UCSD-AML1 (cell line): ENCODE measurements at regions not wholly inside any gene's neighbourhood (a gene's known extent, or its start where the extent isn't known, plus 50 kb on each side); places are given as distances from the start of the nearest gene placed in this dataset.
"Not testable (repeated sequence)": the region's sequence is repeated elsewhere in the genome, so short reads cannot be mapped to it uniquely, and the experiment has no call there.

Experiments used
- DNase-seq: peaks from one replicate; lab custom pipeline; 2025; ENCODE audit not compliant: unreplicated experiment; lab: John Stamatoyannopoulos, UW

- no peak for DNase-seq
Measured at GRCh38 chr6:74733830-74734620, 471.8 kb downstream of the COL12A1 start.

GRCh38 chr6:74731931-74732330 is 473.9 kb downstream of the COL12A1 start:
- no peak for DNase-seq

DNA sequence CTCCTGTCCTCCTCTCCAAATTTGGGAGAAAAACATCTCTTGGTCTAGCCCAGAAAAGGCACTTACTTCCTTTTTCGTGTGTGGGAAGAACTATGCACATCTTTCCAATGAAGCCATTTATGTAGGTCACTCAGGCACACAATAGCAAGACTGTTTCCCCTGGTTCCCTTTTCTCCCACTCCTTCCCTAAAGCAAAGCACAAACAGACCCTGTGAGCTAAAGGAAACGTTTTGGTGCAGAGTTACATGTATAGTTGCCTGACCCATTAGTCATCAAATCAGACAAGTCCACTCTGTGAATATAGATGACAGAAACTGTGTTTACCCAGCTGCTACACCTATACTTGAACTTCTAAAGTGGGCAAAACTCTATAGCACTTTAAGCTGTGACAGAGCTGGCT is 474.6 kb downstream of the COL12A1 start:
- no peak for DNase-seq

DNA sequence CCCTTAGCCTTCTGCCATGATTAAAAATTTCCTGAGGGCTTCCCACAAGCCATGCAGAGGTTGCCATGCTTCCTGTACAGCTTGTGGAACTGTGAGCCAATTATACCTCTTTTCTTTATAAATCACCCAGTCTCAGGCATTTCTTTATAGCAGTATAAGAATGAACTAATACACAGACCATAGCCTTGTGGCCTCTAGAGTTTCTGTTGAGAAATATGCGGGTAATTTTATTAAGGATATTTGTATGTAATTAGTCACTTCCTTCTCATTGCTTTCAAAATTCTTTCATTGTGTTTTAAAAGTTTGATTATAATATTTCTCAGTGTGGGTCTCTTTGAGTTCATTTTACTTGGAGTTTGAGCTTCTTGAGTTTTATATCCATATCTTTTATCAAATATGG is 484.9 kb downstream of the COL12A1 start:
- DNase-seq = no peak

- no peak for DNase-seq
Measured at GRCh38 chr6:74717591-74717990, 488.3 kb downstream of the COL12A1 start.

- DNase-seq = no peak
Measured at GRCh38 chr6:74715355-74716085, 490.3 kb downstream of the COL12A1 start.

DNA sequence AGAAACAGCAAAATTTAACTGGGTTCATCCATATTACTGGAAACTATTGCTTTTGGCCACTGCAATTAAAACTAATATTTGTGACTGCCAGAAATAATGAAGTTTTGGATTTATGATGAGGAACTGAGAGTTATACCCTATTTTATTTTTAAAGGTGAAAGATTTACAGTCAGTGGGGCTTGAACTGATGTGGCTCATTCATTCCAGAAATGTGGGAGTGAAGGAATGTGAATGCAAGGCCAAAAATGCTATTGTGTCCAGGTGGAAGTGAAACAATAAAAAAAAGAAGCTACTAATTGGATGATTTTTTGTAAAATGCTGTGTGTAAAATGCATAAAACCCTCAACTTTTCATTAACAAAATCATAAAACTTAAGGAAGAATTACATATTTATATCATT is 491.9 kb downstream of the COL12A1 start:
- DNase-seq = no peak

DNA sequence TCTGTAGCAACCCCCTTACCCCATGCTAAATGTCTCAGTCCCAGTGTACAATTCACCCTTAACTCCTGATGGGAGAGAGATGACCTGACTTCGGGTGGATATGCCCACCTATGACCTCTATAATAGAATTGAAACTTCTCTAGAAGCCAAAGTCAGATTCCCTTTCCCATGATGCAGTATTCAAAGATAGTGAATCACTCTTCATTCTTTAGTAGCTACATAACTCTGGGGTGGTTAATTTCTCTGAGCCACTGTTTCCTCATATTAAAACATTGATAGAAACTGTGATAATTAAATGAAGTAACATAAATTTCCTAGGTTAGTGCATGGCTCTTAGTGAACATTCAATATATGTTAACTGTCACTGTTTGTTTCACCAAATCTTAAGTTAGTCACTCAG is 500.4 kb downstream of the COL12A1 start:
- no peak for DNase-seq

- not testable (repeated sequence) for DNase-seq
Measured at GRCh38 chr6:74704540-74704939, 501.3 kb downstream of the COL12A1 start.

DNA sequence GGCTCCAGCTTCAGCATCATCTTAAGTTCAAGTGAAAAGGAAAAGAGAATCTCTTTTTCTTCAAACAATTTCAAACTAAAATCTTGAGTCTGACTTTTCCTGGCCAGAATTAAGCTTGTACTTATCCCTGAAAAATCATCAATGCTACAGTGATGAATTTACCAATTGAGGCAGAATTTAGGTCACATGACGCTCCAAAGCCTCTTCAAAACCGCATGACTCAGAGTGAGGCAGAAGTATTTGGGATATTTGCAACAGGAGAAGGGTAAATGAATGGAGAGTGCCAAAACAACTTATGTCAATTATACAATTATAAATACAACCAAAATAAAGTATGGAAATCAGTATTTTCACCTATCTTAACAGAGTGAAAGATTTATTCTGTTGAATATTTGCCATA is 515.5 kb downstream of the COL12A1 start:
- DNase-seq = no peak

DNA sequence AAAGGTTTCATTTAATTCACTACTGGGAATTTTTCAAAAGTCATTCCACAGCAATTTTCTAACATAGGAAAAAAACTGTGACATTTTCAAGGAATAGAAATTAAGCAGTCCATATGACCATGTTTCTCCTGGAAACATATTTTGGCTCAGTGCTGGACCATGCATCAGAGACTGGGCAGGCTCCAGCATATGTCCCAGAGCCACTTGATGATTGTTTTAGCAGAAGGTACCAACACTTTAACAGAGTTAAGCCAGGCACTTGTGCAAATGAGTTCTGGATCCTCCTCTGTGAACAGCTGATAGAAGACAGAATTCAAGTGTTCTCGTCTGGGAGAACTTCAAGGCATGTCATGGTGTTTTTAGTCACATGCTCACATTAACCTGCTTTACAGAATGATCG is 516.3 kb downstream of the COL12A1 start:
- no peak for DNase-seq

DNA sequence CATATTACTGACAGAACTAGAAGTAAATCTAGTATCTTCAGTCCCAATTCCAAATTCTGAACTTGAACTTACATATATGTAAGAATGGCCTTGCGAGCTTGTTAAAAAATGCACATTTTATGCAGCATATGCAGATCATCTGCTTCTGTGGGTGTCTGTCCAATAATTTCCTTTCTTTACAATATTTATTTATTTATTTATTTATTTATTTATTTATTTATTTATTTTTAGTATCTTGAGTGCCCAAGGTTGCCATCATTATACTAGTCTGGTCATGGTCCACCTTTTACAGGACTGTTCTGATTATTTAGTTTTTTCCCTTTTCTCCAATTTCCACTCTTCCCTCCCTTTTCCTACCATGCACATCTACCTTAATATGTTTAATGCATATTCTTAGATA is 528.4 kb downstream of the COL12A1 start:
- DNase-seq = no peak

DNA sequence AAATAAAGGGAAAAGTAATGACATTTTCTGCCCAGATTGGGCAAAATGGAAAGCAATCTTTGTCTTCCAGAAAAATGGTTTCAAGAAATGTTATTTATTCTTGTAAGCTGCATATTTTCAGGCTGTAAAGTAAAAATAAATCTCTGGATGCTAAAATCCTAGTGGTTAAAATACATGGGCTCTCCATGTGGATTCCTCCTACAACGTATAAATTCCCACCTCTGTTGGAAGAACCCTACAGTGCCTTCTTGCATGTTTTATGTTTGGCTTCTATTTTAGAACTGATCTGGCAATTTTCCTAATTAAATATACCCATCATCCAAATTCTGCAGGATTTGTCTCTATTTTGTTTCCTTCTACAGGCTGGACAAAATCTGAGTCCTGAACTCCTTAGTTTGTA is 528.9 kb downstream of the COL12A1 start:
- no peak for DNase-seq

GRCh38 chr6:74674377-74674776 is 531.5 kb downstream of the COL12A1 start:
- DNase-seq = no peak

DNA sequence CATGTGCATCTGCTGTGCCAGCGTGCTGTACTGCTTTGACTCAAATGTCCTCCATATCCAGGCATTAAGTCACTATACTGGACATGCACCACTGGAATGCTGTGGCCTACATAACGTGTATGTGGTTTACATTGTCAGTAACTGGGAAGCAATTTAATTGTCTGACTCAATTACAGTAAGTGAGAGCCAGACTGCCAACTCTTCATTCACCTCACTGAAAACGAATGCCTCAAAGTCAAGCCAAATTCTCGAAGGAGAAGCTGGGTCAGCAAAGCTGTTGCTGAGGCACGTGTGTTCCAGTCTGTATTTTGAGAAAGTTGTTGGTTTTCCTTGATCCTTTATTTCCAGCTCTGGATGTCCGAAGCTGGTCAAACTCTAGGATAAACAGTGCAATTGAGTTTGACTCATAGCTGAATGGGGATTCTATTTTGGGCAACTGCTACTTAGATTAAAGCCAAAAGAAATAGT is 534.3 kb downstream of the COL12A1 start:
- DNase-seq = no peak

GRCh38 chr6:74658391-74658790 is 547.5 kb downstream of the COL12A1 start:
- DNase-seq = no peak

- DNase-seq = no peak
Measured at GRCh38 chr6:74657931-74658330, 547.9 kb downstream of the COL12A1 start.

DNA sequence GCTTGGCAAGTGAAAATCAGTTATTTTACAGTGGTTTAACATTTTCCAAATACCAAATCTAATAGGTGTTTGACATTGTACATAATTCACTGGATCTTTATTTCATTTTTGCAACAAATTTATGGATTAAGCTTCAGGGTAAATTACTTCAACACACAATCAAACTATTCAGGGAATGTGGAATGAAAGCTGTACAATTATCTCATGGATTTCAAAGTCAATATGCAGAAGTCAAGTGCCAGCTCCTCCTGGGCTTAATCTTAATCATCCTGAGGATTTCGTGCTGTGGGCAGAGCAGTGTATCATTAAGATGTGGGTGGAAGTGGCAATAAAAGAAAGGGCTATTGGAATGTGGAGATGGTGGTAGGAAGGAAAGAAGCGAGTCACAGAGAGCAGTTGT is 548.8 kb downstream of the COL12A1 start:
- DNase-seq = no peak

DNA sequence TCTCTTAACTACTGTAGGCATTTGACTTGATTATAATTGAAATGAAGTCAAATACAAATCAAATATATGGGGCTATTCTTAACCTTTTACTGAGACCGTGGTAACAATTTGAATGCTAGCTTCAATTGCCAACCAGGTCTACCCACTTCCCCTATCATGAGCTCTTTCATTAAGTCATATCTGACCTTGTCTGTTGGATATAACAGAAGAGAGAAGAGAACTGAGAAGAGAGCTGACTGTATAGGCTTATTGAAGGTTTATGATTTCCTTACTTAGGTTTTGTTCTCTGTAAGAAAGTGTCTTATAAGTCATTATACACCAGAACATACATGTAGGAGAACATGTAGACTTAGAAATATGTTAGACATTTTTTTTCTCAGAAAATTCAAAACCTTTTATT is 549.4 kb downstream of the COL12A1 start:
- no peak for DNase-seq

DNA sequence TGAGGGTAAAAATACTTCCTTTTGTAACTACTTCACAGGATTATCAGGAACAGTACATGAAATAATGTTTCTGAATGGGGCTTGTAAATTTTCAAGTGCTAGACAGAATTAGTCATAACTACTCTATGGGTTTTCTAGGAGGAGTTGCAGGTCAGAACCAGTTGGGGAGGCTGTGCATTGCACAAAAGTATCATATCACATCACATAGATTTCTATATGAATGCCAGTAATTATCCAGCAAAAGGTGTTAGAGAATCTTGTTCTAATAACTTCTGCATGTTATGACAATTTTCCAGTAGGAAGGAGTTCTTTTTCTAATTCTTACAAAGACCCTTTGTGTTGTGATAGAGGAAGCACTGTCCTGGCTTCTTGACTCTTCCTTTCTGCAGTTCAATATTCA is 551.6 kb downstream of the COL12A1 start:
- no peak for DNase-seq

DNA sequence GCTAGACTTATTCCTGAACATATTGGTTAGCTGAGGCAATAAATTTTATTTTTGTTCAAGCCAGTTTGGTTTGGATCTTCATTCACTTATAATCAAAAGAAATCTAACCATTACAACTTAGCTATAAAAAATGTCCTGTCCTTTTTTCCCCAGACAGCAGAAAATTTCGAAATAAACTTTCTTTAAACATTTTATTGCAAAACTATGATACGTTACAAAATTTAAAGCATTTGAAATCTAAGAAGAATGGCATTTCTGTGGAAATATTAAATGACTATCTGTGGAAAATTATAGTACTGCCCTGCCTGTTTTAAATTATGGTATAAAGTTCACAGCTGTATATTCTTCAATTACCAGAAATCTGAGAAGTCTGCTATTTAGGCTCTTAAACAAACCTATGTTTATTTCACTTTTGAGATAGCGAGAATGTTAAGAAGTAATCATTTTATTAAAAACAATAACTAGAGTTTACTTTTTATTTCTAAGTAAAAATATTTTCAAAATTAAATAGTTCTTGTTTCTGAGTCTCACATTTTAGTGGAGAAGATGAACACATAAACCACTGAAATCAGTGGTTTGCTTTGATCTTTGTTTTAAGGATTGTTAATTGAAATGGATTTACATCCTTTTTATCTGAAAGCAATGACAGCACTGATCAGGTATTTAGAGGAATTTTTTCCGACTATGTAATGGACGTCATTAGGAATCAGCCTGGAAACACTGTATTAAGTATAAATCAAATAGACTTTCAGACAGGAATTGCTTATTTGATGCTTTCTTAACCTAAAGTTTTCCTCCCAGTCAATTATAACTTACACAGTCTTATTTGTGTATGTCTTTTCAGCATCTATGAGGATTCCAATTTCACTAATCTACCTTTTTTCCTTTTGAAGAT is 553.7 kb downstream of the COL12A1 start:
- no peak for DNase-seq
